ENCODE measurements at regions not wholly inside any gene's neighbourhood (a gene's known extent, or its start where the extent isn't known, plus 50 kb on each side); places are given as distances from the start of the nearest gene placed in this dataset.

DNA sequence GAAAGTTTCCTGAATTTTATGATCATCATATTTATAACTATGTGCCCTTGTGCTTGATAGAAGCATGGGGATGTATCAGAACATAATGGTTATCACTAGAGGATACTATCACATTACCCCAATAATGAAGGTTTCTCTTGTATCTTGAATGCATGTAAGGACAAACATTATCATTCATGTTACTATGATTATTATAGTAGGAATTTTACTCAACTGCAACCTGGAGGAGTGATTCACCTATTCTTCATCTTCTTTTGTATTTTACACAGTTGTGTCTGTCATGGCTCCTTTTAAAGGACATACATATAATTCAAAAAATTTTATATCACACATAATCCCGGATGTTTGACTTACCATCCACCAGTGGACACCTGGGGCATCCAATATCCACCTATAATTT lies 143.8 kb upstream of the TMPRSS15 start:
- TF ChIP-seq EZH2 (IDR thresholded peaks at IDR 0.05; ENCODE audit: insufficient read depth, poor library complexity, severe bottlenecking) (no peak), EZH2phosphoT487 (IDR thresholded peaks at IDR 0.05; ENCODE audit: insufficient read depth, low read depth) (no peak)
